A549 (cell line): ENCODE measurements at regions not wholly inside any gene's neighbourhood (a gene's known extent, or its start where the extent isn't known, plus 50 kb on each side); places are given as distances from the start of the nearest gene placed in this dataset.

Experiments
- ATAC-seq, 2 experiments: fragments of 200-7000 bp in 1 of 2; fragments of >200 bp in 1 of 2; cut with Nextera tagmentation in 1 of 2; cut with Tn5 transposase in 1 of 2; 3 replicates each; pipeline versions ENCODE4 v1.8.0 to v1.9.1; 2018 to 2020; ENCODE audit warnings: mild to moderate bottlenecking in 1 of 2, moderate library complexity in 1 of 2
- CTCF ChIA-PET: fragments of 300-600 bp; sonication (Branson Sonifier 250); formaldehyde crosslinking; extraction: SDS; loops from one replicate; lab custom pipeline; 2021; ENCODE audit warnings: antibody characterized with exemption, inconsistent platforms; lab: Yijun Ruan, JAX
- POLR2A ChIA-PET: fragments of 350-600 bp; formaldehyde crosslinking; extraction: SDS; loops from one replicate; lab custom pipeline; 2021; ENCODE audit warnings: antibody characterized with exemption, inconsistent platforms; lab: Yijun Ruan, JAX
- DNase-seq, 2 experiments: peaks; one replicate each; pipeline versions ENCODE4 v3.0.0 to v3.0.0-alpha.2; 2011 to 2016; ENCODE audit warnings: low read depth in 1 of 2, low spot score in 1 of 2
- FAIRE-seq: peaks from 2 replicates; lab custom pipeline; 2011; peaks lifted over from hg19 to GRCh38; lab: Jason Lieb, UNC
- H3K27ac ChIP-seq, 2 experiments: fragments of >200 bp; sonication (Bioruptor Twin); formaldehyde crosslinking; 3 replicates each; pipeline ENCODE4 v1.5.1; 2016 to 2017
- H3K4me1 ChIP-seq: fragments of >200 bp; sonication (Bioruptor Twin); formaldehyde crosslinking; 3 replicates; pipeline ENCODE4 v1.6.1; 2016
- H3K4me2 ChIP-seq: fragments of >200 bp; sonication (Bioruptor Twin); formaldehyde crosslinking; 3 replicates; pipeline ENCODE4 v1.6.1; 2016
- H3K4me3 ChIP-seq: fragments of >200 bp; sonication (Bioruptor Twin); formaldehyde crosslinking; 3 replicates; pipeline ENCODE4 v1.5.1; 2016
- H3K9me3 ChIP-seq: fragments of >200 bp; sonication (Bioruptor Twin); formaldehyde crosslinking; 3 replicates; pipeline ENCODE4 v1.6.1; 2016
- BCL3 ChIP-seq: fragments of >200 bp; sonication (Bioruptor Twin); formaldehyde crosslinking; IDR thresholded peaks from 3 replicates; pipeline ENCODE4 v1.6.1; 2016
- CEBPB ChIP-seq, 2 experiments: fragments of >200 bp in 1 of 2; sonication (Bioruptor Twin) in 1 of 2; formaldehyde crosslinking in 1 of 2; IDR thresholded peaks; 2 replicates each; pipeline ENCODE4 v1.6.1; 2012 to 2016
- CHD2 ChIP-seq: fragments of 150-350 bp; IDR thresholded peaks from 2 replicates; pipeline ENCODE4 v1.6.1; 2014; ENCODE audit warnings: low read length; ENCODE audit not compliant: partially characterized antibody
- CHD4 ChIP-seq: fragments of 200-600 bp; sonication (generic); IDR thresholded peaks from 2 replicates; pipeline ENCODE4 v1.6.1; 2016; ENCODE audit warnings: antibody characterized with exemption, mild to moderate bottlenecking, borderline replicate concordance
- EHMT2 ChIP-seq: fragments of 200-600 bp; sonication (generic); IDR thresholded peaks from 2 replicates; pipeline ENCODE4 v1.6.1; 2016; ENCODE audit warnings: antibody characterized with exemption, low read depth, mild to moderate bottlenecking, moderate library complexity
- FOSL2 ChIP-seq, 2 experiments: fragments of 450-650 bp in 1 of 2; fragments of >200 bp in 1 of 2; sonication (Bioruptor Twin) in 1 of 2; formaldehyde crosslinking; IDR thresholded peaks; 2 replicates each; pipeline versions ENCODE4 v1.5.0 to v1.6.1; 2016 to 2020; ENCODE audit warnings: mild to moderate bottlenecking in 1 of 2, moderate library complexity in 1 of 2
- FOXS1 ChIP-seq: fragments of 250-450 bp; sonication (Bioruptor Pico); IDR thresholded peaks from 2 replicates; pipeline ENCODE4 v1.5.0; 2020; ENCODE audit warnings: mild to moderate bottlenecking, moderate library complexity
- HES2 ChIP-seq: fragments of >200 bp; sonication (Bioruptor Twin); formaldehyde crosslinking; IDR thresholded peaks from 2 replicates; pipeline ENCODE4 v1.6.1; 2016
- HMGXB4 ChIP-seq: fragments of 250-450 bp; sonication (Bioruptor Pico); IDR thresholded peaks from 2 replicates; pipeline ENCODE4 v1.5.0; 2021; ENCODE audit warnings: mild to moderate bottlenecking, moderate library complexity, borderline replicate concordance
- HOXA7 ChIP-seq: fragments of 250-450 bp; sonication (Bioruptor Pico); IDR thresholded peaks from 2 replicates; pipeline ENCODE4 v1.5.0; 2020; ENCODE audit warnings: mild to moderate bottlenecking, moderate library complexity
- JUNB ChIP-seq: fragments of >200 bp; sonication (Bioruptor Twin); formaldehyde crosslinking; IDR thresholded peaks from 2 replicates; pipeline ENCODE4 v1.6.1; 2016
- KDM1A ChIP-seq: fragments of 200-600 bp; sonication (generic); IDR thresholded peaks from 2 replicates; pipeline ENCODE4 v1.6.1; 2016; ENCODE audit warnings: low read depth, mild to moderate bottlenecking
- KDM5A ChIP-seq: fragments of 200-600 bp; sonication (generic); IDR thresholded peaks from 2 replicates; pipeline ENCODE4 v1.6.1; 2016; ENCODE audit warnings: antibody characterized with exemption, mild to moderate bottlenecking
- NFE2L2 ChIP-seq: fragments of 150-350 bp; conservative IDR thresholded peaks from 2 replicates; pipeline ENCODE4 v1.6.1; 2014; ENCODE audit warnings: low read length
- NPAS2 ChIP-seq: fragments of 250-450 bp; sonication (Bioruptor Pico); IDR thresholded peaks from 2 replicates; pipeline ENCODE4 v1.8.0; 2022; ENCODE audit warnings: mild to moderate bottlenecking, moderate library complexity, borderline replicate concordance
- NR3C1 ChIP-seq: fragments of >200 bp; sonication (Bioruptor Twin); formaldehyde crosslinking; IDR thresholded peaks from 3 replicates; pipeline ENCODE4 v1.6.1; 2017
- PHF8 ChIP-seq: fragments of 200-600 bp; sonication (generic); IDR thresholded peaks from 2 replicates; pipeline ENCODE4 v1.6.1; 2016; ENCODE audit warnings: low read depth, mild to moderate bottlenecking, antibody characterized with exemption, moderate library complexity, borderline replicate concordance
- POLR2A ChIP-seq: IDR thresholded peaks from 2 replicates; pipeline ENCODE4 v1.6.1; 2012; ENCODE audit warnings: mild to moderate bottlenecking, low read length
- RAD21 ChIP-seq, 2 experiments: fragments of >200 bp in 1 of 2; sonication (Bioruptor Twin) in 1 of 2; formaldehyde crosslinking in 1 of 2; IDR thresholded peaks in 1 of 2; conservative IDR thresholded peaks in 1 of 2; 2 replicates in 1 of 2; 3 replicates in 1 of 2; pipeline ENCODE4 v1.6.1; 2012 to 2018; ENCODE audit warnings: inconsistent platforms in 1 of 2
- RCOR1 ChIP-seq: fragments of 150-350 bp; IDR thresholded peaks from 2 replicates; pipeline ENCODE4 v1.6.1; 2014; ENCODE audit warnings: antibody characterized with exemption, low read length, low read depth
- TFCP2L1 ChIP-seq: fragments of 250-450 bp; sonication (Bioruptor Pico); IDR thresholded peaks from 2 replicates; pipeline ENCODE4 v1.5.0; 2021; ENCODE audit warnings: mild to moderate bottlenecking
- ZFP36 ChIP-seq: fragments of 450-650 bp; IDR thresholded peaks from 2 replicates; pipeline ENCODE4 v1.6.1; 2014; ENCODE audit warnings: borderline replicate concordance; ENCODE audit not compliant: partially characterized antibody
- ZNF302 ChIP-seq: fragments of 250-450 bp; sonication (Bioruptor Pico); IDR thresholded peaks from 2 replicates; pipeline ENCODE4 v1.9.0; 2021; ENCODE audit warnings: inconsistent platforms, mild to moderate bottlenecking, moderate library complexity
- WGBS: methylation state at CpG from one replicate; pipeline ENCODE4 v1.1.6; 2017; ENCODE audit errors: missing lambda C conversion rate; 5-methylcytosine and 5-hydroxymethylcytosine counted together
- TF ChIP-seq, protein P1 (sequence below): fragments of 200-600 bp; sonication (generic); IDR thresholded peaks from 2 replicates; pipeline ENCODE4 v1.6.1; 2016; ENCODE audit warnings: antibody characterized with exemption, mild to moderate bottlenecking, moderate library complexity
- TF ChIP-seq, protein P2 (sequence below): IDR thresholded peaks from 2 replicates; pipeline ENCODE4 v1.6.1; 2012; ENCODE audit warnings: low read depth, borderline replicate concordance

DNA sequence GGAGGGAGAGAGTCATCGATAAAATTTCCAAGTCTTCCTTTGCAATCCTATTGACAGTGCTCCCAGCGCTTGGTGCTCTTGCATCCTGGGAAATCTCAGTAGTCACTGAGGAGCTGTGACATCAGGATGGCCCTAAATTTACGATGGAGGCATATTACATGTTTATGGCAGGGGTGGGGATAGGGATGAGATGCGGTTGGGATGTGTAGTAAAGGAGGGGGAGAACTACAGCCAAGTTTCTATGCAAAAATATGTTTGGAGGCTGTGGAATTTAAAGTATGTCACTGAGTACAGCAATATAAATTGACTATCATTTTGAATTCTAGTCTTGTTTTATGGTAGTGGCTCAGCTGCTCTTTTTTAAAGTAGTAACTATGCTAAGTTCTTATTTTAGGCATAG lies 544.9 kb downstream of the PKHD1 start (continued):
- no peak for TF ChIP-seq NPAS2 (CRISPR knock-in tag)
- TF ChIP-seq CHD2 = no peak
- TF ChIP-seq EHMT2 = no peak
- TF ChIP-seq FOXS1 = no peak

DNA sequence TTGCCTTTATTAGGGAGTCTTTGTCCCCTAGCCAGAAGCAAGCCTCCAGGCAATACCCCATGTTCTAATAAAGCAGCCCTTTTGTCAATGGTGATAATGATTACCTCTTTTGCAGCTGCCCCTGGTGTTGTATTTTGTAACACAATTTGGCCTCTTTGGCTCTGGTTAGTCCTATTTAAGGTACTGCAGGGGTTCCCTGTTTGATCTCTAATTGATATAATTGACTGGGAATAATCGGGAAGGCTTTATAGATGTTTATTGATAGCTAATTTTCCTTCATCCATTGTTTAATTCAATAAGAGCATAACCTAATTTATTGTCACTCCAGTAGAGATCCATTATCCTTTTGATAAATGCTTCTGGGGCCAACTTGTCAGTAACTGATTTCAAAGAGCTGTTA lies 537.2 kb downstream of the PKHD1 start:
- FAIRE-seq (no peak), DNase-seq (no peak), ATAC-seq (no peak)
- WGBS = 0% methylated on average over 1 of the region's 1 CpG
- POLR2A ChIA-PET = no interaction called here
- CTCF ChIA-PET = interaction anchor here (0.7 kb wide), 1 partner anchor 547 kb away, joined by 3 read pairs; no protein-coding TSS in a partner anchor
- no peak overlapping the region for H3K4me3 ChIP-seq
- no peaks in the 10 kb centered on the region for H3K4me1 ChIP-seq
- H3K9me3 ChIP-seq = no peaks in the 10 kb centered on the region
- H3K4me2 ChIP-seq = no peak overlapping the region
- no peak for TF ChIP-seq ZFP36
- TF ChIP-seq KDM5A = no peak
- TF ChIP-seq HOXA7 (CRISPR knock-in tag) = no peak
- no peak for TF ChIP-seq TFCP2L1 (CRISPR knock-in tag)
- H3K27ac ChIP-seq = no peak overlapping the region

DNA sequence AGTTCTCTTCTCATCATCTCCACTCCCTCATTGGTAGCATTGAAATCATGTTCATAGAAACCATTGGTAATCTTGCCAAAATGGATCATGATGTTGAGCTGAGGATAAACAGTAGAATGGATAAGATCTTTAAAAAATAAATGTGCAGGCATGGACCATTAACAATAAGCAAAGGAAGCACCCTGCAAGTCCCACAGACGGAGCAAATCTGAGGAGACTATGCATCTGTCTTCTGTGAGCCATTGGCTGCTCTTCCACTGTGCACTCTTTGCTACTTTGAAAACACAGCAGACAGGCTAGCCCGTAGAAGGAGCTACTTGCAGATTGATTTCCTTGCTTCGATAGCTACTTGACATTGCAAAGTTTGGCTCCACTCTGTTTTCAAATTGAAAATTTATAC lies 535.0 kb downstream of the PKHD1 start:
- ChIA-PET CTCF (no interaction called here), POLR2A (no interaction called here)
- DNase-seq = no peak
- no peak for ATAC-seq
- WGBS = 9% methylated on average over 3 of the region's 3 CpGs
- no peak for FAIRE-seq
- H3K9me3 ChIP-seq = no peaks in the 10 kb centered on the region
- H3K4me2 ChIP-seq = no peak overlapping the region
- H3K4me1 ChIP-seq = no peaks in the 10 kb centered on the region
- H3K4me3 ChIP-seq = no peak overlapping the region
- TF ChIP-seq RAD21 (conservative IDR thresholded peaks at IDR 0.05 in 1 of 2, IDR thresholded peaks at IDR 0.05 in 1 of 2) (no peak), KDM5A (no peak), KDM1A (no peak), RCOR1 (no peak), CEBPB (IDR thresholded peaks at IDR 0.05) (no peak), POLR2A (no peak), NR3C1 (no peak), NFE2L2 (no peak), BCL3 (no peak), ZNF302 (CRISPR knock-in tag) (no peak), HES2 (no peak), PHF8 (no peak), ZFP36 (no peak), JUNB (no peak), FOSL2 (IDR thresholded peaks at IDR 0.05) (no peak), FOSL2 (CRISPR knock-in tag; IDR thresholded peaks at IDR 0.05) (no peak), CHD4 (no peak), HMGXB4 (CRISPR knock-in tag) (no peak), FOXS1 (no peak)
- TF ChIP-seq, protein P1, sequence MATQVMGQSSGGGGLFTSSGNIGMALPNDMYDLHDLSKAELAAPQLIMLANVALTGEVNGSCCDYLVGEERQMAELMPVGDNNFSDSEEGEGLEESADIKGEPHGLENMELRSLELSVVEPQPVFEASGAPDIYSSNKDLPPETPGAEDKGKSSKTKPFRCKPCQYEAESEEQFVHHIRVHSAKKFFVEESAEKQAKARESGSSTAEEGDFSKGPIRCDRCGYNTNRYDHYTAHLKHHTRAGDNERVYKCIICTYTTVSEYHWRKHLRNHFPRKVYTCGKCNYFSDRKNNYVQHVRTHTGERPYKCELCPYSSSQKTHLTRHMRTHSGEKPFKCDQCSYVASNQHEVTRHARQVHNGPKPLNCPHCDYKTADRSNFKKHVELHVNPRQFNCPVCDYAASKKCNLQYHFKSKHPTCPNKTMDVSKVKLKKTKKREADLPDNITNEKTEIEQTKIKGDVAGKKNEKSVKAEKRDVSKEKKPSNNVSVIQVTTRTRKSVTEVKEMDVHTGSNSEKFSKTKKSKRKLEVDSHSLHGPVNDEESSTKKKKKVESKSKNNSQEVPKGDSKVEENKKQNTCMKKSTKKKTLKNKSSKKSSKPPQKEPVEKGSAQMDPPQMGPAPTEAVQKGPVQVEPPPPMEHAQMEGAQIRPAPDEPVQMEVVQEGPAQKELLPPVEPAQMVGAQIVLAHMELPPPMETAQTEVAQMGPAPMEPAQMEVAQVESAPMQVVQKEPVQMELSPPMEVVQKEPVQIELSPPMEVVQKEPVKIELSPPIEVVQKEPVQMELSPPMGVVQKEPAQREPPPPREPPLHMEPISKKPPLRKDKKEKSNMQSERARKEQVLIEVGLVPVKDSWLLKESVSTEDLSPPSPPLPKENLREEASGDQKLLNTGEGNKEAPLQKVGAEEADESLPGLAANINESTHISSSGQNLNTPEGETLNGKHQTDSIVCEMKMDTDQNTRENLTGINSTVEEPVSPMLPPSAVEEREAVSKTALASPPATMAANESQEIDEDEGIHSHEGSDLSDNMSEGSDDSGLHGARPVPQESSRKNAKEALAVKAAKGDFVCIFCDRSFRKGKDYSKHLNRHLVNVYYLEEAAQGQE = no peak
- TF ChIP-seq, protein P2, sequence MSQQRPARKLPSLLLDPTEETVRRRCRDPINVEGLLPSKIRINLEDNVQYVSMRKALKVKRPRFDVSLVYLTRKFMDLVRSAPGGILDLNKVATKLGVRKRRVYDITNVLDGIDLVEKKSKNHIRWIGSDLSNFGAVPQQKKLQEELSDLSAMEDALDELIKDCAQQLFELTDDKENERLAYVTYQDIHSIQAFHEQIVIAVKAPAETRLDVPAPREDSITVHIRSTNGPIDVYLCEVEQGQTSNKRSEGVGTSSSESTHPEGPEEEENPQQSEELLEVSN = no peak
- H3K27ac ChIP-seq = no peak overlapping the region
